ENCODE measurements at regions not wholly inside any gene's neighbourhood (a gene's known extent, or its start where the extent isn't known, plus 50 kb on each side); places are given as distances from the start of the nearest gene placed in this dataset.
"Not testable (repeated sequence)": the region's sequence is repeated elsewhere in the genome, so short reads cannot be mapped to it uniquely, and the experiment has no call there.

DNA sequence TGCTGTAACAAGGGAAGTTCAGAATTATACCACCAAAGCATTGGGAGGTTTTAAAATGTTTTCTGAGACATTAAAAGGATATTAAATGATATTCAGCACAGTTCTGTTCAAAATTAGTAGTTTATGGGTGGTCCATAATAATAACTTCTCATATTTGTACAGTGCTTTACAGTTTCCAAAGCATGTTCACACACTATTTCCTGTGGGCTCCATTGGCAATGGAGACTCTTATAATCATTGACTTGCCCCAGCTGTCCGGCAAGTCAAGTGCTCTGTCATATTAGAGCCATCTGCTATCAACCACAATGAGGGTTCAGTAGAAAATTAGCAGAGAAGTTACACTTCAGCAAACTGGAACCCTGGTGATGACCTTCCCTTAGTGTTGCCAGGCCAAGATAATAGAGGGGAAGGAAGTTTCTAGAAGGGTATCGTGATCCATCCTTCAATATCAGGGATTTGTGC lies 526.6 kb upstream of the CCDC196 start:
- no peak for DNase-seq (ENCODE audit: low read depth in 1 of 2, low spot score in 1 of 2)

DNA sequence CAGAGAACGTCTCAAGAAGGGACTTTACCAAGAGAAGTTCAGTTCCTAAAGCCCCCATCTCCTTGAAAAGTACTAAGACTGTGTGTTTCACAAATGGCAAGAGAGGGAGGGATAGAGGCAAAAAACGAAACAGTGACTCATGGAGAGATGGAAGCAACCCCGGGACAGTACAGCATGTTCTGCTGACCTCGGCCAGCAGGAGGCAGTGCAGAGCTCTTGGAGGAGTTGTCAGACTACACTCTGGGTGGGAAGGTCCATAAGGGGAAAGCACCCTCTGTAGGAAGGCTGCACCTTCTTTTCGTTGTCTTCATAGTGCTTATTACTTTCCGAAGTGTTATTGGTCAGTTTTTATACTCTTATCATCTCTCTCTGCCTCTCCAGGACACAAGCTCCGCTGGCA lies 525.2 kb upstream of the CCDC196 start:
- peak; percentile 15 to 70 for DNase-seq (ENCODE audit: low read depth in 1 of 2, low spot score in 1 of 2)

DNA sequence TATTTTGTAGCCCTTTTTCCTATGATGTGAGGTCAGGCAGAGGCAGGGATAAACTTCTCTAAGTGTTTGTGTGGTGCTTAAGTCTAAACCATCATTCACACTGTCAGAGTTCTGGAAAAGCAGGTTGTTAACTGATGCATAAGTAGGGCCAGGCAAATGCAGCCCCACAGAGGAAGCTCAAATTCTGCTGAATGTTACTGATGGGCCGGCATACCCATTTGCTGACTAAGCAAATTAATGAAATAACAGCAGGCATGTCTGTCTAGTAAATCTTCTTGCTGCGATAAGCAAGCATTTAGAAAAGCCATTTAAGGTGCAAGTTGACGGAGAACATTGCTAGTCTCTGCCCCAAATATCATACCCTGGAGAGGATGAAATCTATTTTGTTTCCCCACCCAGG lies 523.2 kb upstream of the CCDC196 start:
- DNase-seq (ENCODE audit: low read depth in 1 of 2, low spot score in 1 of 2) = no peak

DNA sequence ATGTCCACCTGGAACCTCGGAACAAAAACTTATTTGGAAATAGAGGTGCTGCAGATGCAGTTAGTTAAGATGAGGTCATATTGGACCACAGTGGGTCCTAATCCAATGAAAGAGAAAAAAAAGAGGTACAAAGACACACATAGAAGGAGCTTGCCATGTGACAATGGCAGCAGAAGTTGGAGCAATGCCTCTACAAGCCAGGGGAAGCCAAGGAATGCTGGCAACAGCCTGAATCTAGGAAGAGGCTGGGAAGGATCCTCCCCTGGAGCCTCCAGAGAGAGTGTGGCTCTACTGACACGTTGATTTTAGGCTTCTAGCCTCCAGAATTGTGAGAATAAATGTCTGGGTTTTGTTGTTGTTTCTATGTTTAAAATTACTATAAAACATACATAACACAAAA lies 521.8 kb upstream of the CCDC196 start:
- no peak for DNase-seq (ENCODE audit: low read depth in 1 of 2, low spot score in 1 of 2)

DNA sequence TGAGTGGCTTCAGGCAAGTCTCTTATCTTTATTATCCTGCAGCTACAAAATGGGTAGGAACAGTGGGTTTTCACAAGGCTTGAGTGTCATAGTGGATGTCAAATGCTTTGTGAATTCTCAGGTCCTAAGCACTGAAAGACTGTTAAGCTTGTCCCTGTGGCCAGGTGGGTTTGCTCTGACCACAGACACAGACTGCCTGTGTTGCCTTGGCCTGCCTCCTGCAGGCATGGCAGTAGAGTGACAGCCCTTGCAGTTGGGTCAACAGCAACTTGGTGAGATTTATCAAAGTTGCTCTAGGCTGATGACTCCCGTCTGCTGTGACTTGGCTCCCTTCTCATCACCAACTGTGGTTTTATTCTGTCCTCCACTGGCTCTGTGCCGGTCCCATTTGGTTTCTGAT lies 520.0 kb upstream of the CCDC196 start:
- no peak for DNase-seq (ENCODE audit: low read depth in 1 of 2, low spot score in 1 of 2)

DNA sequence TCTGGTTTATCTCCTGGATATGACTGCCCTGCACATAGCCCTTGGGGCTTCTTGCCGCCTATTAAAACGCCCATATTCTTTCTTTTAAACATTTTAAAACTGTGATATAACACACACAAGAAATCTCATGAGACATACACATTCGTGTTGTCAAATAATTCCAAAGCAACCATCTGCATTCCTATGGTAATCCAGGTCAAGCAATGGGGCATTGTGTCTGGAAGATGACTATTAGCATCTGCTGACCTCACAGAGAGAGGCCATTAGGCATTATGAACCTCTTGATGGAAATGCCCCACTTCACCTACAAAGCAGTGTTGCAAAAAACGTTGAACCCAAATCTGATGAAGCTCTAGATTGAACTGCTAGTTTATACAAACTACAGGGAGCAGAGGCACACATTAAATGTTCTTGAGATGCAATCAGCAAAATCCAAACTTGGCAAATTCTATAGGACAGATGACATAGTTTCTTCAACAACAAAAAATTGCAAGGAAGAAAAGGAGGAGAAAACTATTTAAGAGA lies 513.8 kb upstream of the CCDC196 start:
- no peak for DNase-seq (ENCODE audit: low read depth in 1 of 2, low spot score in 1 of 2)

DNA sequence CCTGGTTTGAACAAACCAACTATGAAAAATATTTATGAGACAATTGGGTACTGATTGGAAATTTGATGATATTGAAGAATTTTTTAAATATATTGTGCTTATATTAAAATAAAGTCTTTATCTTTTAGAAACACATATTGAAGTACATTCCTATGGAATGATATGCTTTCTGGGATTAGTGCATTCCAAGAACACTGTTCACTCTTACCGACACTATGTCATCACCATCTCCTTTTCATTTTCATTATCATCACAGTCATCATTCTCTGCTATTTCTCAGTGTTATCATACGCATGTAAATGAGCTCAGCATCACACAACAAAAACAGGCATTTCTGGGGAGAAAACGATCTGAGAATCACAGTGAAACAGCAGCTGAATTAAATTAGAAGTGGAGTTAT lies 513.3 kb upstream of the CCDC196 start:
- DNase-seq (ENCODE audit: low read depth in 1 of 2, low spot score in 1 of 2) = no peak

DNA sequence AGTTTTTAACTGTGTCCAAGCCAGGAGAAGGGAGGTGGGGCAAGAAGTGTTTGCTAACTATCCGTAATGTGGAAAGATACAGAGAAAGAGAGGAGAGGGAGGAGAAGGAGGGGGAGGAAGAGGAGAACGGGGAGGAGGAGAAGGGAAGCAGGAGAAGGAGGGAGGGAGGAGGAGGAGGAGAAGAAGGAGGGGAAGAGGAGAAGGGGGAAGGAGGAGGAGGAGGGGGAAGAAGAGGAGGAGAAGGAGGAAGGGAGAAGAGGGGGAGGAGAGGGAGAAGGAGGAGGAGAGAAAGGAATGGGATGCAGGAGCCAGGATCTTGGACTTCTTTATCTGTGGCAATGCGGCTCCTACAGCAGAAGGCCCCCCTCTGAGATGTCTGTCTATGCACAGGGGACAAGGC lies 510.3 kb upstream of the CCDC196 start:
- DNase-seq (ENCODE audit: low read depth in 1 of 2, low spot score in 1 of 2) = no peak

DNA sequence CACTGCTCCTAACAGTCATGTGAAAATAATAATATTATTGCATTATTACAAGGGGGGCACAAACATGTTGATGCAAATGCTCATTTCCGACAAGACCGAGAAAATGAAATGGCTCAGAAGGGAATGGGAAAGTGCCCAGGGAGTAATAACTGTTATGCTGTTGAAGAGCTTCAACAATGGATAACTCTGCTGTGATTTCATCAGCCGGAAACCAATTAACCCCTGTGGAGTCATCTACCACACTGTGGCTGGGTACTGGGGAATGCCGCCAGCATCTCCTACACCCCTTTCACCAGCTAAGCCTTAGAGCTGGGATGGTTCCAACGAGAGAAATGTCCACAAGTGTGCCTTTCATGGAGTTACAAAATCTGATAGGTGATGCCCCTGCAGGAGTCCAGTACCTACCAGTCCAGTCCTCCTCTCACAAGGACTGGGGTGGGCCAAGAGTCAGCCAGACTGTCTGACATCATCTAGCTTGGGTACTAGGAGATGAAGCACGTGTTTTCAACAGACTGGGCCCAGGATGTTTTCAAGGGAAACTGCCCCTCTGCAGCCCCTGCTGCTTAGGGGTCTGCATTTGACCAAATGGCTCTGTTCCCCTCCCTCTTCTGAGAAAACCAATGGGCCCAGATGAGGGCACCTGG lies 509.3 kb upstream of the CCDC196 start:
- no peak for DNase-seq (ENCODE audit: low read depth in 1 of 2, low spot score in 1 of 2)

DNA sequence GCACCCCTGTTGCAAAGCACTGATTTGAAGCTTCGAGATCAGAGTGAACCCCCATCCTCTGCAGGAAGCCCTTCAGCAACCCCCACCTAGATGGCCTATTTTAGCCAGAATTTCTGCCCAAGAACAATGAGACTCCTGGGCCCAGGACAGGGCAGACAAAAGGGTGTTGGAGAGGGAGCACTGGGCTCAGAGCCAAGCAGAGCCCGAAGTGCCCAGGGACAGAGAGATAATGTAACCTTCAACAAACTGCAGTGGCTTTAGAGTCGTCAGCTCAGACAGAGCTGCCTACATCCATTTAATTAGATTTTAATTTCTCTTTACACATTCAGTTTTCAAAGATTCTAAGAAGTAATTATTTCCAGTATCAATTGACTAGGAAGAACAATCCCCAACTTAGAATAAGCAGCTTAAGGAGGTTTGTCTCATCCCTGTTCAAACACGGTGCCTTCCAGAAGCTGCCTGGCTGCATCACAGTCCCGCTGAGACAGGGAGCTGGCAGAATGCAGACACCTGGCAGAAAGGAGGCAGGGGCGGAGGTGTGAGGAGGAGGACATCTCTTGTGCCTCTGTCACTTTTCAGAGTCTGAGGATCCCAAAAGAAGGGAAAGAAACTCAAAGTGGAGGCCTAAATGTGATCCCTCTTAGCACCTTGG lies 504.9 kb upstream of the CCDC196 start:
- DNase-seq (ENCODE audit: low read depth in 1 of 2, low spot score in 1 of 2) = no peak

DNA sequence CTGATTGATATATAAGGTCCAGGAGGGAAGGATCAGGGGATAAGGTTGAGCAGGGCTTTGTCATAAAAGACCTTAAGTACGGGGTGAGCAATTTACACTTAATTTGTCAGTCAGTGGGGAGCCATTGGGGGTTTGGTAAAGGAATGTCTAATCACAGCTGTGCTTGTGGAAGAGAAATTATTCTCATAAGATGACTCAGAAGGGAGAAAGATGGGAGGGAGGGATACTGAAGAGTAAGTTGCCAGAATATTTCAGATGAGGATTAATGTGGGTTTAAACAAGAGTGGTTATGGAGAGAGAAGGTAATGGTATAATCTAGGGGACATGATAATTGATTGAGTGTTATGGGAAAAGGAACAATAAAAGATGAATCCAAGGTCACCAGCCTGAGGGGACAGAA lies 500.1 kb upstream of the CCDC196 start:
- DNase-seq (ENCODE audit: low read depth in 1 of 2, low spot score in 1 of 2) = no peak

DNA sequence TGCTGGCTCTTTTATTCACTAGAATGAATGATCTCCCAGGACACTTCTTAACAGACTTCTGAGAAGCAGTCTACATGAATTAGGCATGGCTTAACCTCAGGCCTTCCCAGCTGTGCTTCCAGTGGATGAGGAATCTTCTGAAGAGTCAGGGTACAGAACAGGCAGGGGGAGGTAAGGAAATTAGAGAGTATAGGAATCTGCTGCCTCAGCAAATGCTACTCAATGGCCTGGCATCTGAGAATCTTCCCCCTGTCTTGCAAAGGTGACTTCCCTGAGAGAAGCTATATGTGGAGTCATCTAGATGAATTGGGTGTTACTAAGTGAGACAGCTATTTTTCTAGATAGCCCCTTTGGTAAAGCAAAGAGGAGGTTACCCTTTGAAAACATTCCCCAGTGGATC lies 496.2 kb upstream of the CCDC196 start:
- DNase-seq (ENCODE audit: low read depth in 1 of 2, low spot score in 1 of 2) = no peak

DNA sequence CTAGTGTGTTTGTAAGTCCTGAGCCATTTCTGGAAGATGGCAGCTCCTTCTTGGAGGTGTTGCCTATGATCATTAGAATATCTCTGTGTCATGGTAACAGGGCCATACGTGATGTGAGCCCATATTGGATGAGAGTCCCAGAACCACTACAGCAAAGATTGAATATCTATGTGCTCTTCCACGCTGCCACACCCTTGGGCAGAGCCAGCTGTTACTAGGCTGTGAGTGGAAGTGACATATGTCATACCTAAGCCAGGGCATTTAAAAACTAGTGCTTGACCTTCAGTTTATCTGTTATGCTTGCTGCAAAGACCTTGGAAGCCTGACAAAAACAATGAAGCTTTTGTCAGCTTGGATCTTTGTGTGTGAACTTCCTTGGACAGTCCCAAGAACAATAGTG lies 495.1 kb upstream of the CCDC196 start:
- DNase-seq (ENCODE audit: low read depth in 1 of 2, low spot score in 1 of 2) = no peak

DNA sequence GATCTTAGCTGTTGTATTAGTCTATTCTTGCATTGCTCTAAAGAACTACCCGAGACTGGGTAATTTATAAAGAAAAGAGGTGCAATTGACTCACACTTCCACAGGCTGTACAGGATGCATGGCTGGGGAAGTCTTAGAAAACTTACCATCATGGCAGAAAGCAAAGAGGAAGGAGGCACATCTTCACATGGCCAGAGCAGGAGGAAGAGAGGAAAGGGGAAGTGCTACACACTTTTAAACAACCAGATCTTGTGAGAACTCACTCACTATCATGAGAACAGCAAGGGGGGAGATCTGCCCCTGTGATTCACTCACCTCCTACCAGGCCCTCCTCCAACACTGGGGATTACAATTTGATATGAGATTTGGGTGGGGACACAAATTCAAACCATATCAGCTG lies 494.2 kb upstream of the CCDC196 start:
- not testable (repeated sequence) for DNase-seq (ENCODE audit: low read depth in 1 of 2, low spot score in 1 of 2)

DNA sequence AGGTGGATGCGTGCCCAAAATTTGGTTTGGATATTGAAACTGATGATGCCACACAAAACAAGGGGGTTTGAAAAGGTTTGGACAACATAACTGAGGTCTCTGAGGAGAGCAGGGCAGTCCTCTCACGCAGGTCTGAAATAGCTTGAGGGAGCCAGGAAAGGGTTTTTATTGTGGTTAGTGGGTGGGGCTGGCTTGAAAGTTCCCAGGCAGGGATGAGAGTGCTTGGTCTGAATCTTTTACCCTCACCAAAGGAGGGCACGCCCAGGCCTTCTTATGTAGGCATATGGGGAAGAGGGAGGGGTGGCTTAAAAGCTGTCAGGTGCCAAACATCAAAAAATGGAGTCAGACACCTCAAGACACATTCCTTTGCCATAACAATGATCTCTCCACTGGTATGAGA lies 493.1 kb upstream of the CCDC196 start:
- DNase-seq (ENCODE audit: low read depth in 1 of 2, low spot score in 1 of 2) = no peak

DNA sequence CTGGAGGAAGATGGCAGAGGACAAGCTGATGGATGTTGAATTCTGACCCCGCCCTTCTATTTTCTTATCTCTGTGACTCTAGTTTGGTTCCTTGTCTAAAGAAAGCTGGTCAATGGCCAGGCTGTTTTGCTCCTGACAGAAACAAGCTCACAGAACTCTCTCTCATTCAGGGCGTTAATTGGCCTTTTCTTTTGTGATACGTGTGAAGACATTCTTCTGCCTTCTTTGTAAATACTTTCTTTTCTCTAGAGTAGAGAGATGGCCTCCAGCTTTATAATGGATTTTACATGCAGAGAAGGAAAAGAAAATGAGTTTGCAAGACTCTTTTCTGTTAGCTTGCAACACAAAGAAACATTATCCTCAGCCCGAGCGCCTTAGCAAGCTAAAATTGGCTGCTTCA lies 492.2 kb upstream of the CCDC196 start:
- DNase-seq (ENCODE audit: low read depth in 1 of 2, low spot score in 1 of 2) = no peak

DNA sequence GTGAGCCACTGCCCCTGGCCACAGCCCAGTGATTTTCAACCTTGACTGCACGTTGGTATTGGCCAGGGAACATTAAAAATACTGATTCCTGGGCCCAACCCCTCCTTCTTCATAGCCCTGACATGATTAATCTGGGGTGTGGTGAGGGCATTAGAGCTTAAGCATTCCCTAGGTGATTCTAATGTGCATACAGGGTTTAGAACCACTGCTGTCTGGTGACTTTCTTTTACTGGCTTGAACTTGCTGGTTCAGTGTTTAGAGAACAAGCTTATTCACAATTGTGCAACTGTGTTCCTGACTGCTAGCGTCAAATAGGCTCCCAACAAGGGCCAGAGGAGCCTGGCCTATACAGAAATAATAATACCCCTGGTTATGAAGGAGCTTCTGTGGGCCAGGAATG lies 488.8 kb upstream of the CCDC196 start:
- DNase-seq (ENCODE audit: low read depth in 1 of 2, low spot score in 1 of 2) = no peak

DNA sequence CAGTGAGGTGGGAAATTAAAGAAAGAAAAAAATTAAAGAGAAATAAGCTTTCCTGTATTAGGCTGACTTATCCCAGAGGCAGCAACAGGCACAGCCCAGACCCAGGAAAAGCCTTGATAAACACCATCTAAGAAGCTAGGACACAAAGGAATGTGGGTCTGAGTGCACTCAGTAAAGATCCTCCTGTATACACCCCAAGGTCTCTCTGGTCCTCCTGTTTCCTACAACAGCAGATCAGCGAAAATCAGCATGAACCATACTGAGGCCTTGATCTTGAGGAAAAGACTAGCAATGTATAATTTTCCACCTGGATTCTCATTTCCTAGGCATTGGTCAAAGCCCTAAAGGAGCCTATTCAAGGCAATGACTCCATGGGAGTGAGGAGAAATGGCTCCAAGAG lies 486.3 kb upstream of the CCDC196 start:
- DNase-seq (ENCODE audit: low read depth in 1 of 2, low spot score in 1 of 2) = no peak

DNA sequence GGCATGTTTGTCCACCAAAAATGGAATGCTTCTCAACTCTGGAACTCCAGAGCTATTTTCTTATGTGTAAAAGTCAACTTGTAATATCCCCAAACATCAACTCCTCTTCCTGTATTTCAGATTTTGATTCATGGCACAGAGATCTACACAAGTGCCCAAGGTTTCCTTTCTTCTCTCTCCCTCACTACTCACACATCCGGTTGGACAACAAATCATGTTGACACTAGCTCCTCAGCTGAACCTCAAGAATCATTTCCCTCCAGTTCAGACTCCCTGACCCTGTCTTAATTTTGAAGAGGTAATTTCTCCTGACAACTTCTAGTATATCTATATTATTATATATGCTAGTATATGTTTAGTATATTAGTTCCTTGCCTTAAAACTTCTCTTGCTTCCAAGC lies 485.4 kb upstream of the CCDC196 start:
- no peak for DNase-seq (ENCODE audit: low read depth in 1 of 2, low spot score in 1 of 2)

DNA sequence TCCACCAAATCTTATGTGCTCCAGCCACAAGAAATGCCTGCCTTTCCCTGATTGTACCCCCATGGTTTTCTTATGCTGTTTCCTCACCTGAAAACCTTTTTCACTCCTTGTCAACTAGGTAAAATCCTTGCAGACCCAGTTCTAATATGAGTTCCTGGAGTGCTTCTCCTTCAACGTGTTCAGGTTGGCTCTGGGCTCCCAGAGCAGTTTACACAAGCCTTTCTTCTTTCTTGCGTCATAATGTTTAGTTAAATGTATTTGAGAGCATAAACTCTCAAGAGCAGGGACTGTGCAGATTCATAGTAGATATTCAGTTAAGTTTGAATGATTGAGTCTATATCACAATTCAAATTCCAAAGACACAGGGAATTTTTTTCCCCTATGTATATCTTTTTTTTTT lies 484.8 kb upstream of the CCDC196 start:
- no peak for DNase-seq (ENCODE audit: low read depth in 1 of 2, low spot score in 1 of 2)

DNA sequence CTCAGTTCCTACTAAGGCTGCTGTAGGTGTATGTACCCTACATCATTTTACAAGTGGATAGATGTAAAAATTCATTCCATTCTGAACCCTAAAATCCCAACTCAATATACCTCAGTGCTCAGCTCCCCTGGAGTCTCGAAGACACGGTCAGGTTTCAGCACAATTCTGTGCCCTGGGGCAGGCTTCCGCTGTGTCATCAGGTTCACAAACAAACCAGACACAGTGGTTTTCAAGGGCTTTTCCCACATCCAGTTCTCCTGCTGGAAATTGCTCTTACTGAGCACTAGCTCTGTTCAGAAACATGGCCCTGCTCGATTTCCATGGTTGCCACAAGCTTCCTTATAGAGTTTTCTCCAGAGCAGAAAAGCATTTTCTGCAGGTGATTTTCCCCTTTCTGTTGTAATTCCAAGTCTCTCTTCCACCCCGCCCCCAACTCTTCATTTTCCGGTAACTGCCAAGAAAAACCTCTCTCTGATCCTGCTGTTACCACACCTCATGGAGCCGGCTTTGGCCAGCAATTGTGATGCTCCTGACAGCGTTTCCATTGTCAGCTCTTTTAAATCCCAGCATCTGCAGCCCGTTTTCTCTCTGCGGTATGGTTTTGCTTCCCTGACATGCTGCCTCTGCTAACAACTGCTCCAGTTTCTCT lies 483.0 kb upstream of the CCDC196 start:
- no peak for DNase-seq (ENCODE audit: low read depth in 1 of 2, low spot score in 1 of 2)

DNA sequence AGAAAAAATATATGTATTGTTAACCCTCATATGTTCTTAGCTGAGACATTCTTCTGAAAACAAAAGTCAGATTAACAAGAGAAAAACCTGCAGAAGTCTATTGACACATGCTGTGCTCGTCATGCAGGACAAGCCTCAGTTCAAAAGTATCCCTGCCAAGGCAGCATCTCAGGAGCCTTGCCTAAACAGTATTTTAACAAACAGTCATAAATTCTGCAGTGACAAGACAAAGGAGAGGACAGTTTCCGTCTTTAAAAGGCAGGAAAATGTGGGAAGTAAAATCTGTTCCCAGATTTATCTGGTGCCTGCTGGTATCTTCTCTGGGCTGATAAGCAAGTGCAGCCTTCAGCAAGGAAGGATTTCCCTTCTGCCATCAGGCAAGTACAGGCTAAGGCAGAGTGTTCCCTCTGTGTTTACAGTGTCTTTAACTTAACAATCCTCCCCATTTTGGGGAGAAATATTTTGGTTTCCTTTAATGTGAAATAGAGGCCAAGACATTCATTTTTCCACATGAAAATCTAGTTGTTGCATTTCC lies 480.2 kb upstream of the CCDC196 start:
- DNase-seq (ENCODE audit: low read depth in 1 of 2, low spot score in 1 of 2) = no peak
